Ammon's horn (tissue), 1 donor: ENCODE measurements at regions not wholly inside any gene's neighbourhood (a gene's known extent, or its start where the extent isn't known, plus 50 kb on each side); places are given as distances from the start of the nearest gene placed in this dataset.

Source experiments
- DNase-seq: peaks from one replicate; pipeline ENCODE4 v3.0.0-alpha.2; 2016; ENCODE audit warnings: low spot score

DNA sequence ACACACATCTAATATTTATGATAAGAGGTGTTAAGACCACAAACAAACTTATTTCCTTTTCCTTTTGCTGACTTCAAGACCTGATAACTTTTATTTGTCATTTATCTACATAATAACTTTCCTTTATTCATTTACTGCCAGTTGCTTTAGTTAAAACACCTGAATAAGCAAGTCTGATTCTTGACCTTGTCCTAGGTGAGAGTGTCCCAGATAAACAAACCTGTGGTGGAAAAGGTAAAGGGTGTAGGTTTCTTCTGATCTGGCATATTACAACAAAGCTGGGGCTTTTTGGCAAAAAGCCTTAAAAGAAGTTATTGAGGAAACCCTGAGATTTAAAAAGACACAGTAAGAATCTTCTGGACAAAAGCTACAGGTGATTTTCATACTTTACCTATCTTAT lies 191.5 kb downstream of the ZBBX start:
- DNase-seq = no peak

- peak; percentile 4 for DNase-seq
These were observed 192.9 kb downstream of the ZBBX start for GRCh38 chr3:167187221-167187620.

DNA sequence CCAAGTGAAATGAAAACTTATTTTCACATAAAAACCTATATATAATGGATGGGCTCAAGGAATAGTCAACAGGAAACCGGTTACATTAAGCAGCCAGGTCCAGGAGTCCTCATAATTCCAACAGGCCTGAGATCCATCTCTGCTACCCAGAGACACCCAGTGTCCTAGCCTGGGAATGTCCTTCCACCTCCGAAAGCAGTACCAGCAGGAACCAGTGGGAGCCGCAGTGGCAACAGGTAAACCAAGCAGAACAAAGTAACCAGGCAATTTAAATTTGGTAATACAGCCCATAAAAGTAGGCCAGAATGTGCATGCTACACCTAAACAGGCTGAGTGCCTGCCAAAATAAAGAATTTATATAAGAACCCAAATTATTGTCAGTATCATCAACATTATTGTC lies 195.6 kb downstream of the ZBBX start:
- no peak for DNase-seq

DNA sequence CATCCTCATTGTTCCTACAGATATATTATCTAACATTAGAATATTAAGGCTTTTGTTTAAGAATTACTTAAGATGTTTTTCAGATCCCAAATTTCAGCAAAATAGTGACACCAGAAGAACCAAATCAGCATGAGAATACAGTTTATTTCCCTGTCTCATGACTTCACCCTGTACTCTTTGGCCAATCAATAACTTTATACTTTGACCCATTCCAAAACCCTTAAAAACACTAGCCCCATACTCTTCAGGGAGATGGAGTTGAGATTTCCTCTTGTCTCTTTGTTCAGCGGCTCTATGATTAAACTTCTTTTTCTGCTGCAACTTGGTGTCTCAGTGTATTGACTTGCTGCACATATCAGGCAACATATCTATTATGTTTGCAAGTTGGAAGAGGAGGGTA lies 207.7 kb downstream of the ZBBX start:
- no peak for DNase-seq

DNA sequence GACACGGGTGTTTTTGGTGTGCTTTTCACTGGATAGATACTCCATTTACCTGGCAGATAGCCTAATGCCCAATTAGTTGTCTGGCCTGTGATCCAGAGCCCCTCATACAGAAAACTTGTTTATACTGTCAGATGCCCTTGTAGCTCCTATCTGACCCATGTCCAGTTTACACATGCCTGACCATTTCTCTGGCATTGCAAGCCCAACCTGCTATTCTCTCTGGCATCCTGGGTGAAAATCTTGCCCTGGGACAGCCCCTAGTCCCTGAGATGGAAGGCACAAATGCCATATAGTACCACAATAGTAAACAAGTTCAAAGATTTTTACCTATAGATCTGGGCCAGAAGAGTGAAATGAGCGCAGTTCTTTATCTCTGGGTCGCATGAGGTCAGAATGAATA lies 212.6 kb downstream of the ZBBX start:
- DNase-seq = no peak

GRCh38 chr3:167166594-167167253 lies 213.4 kb downstream of the ZBBX start:
- peak; percentile 45 for DNase-seq

GRCh38 chr3:167166012-167166411 lies 214.1 kb downstream of the ZBBX start:
- DNase-seq = no peak

DNA sequence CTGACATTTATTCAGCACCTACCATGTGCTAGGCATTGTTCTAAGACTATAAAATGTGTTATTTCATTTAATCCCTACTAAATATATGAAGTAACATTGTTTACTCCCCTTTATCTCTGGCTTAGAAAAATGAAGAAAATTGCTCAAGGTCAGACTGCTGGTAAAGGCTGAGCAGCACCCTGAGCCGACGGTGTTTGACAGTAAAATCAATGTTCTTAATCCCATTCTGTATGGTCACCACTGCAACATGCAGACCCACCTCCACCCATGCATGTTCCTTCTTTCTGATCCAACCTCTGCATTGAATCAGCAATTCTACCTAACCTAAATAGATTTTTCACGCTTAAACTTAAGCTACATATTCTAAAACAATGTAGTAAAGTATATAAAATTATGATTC lies 216.5 kb downstream of the ZBBX start:
- no peak for DNase-seq

DNA sequence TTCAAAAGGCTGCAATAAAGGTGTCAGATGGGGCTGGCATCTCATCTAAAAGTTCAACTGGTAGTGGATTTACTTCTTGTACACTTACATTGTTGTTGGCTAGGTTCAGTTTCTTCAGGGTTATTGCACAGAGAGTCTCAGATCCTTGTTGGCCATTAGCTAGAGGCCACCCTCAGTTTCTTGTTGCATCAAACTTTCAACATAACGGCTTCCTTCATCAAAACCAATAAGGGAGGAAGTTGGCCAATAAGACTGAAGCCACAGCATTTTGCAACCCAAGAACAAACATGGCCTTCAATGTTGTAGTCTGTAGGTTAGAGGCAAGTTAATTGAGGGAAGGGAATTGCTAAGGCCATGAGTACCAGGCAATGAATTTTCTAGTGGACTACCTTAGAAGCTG lies 218.0 kb downstream of the ZBBX start:
- DNase-seq = no peak

GRCh38 chr3:167160781-167161180 lies 219.3 kb downstream of the ZBBX start:
- peak; percentile 29 for DNase-seq

GRCh38 chr3:167151636-167152035 lies 228.5 kb downstream of the ZBBX start:
- DNase-seq = no peak

DNA sequence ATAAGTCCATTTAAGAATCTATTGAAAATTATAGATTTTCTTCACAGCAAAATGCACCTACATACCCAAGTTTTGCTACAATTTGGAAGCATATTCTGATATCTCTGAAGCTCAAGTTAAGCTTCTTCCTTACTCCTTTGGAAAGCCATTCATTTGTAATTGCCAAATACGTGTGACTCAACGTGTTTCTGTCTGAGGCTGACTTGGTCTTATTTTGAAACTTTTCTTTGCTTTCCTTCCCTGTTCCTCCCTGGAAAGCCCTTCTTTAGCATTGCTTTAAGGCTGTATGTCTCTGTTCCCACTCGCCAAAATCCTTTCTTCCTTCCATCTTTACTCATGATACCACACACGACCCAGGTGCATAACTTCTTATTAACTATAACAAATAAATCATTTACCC lies 232.0 kb downstream of the ZBBX start:
- DNase-seq = no peak

DNA sequence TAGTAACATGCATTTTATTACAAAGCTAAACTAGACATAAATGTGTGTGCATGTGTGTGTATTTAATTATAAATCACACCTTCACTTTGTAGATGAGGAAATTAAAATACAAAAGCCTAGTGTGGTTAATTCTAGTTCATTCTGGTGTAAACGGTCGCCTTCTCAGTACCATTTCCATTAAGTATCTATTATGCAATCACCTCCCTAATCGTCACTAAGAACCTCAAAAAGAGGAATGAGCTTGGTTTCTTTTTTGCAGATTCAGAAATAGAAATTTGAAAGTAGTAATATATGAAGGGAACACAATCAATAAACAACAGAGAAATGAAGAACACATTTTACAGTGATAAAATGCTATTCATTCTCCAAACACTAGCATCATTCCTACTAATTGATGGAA lies 233.2 kb downstream of the ZBBX start:
- no peak for DNase-seq

DNA sequence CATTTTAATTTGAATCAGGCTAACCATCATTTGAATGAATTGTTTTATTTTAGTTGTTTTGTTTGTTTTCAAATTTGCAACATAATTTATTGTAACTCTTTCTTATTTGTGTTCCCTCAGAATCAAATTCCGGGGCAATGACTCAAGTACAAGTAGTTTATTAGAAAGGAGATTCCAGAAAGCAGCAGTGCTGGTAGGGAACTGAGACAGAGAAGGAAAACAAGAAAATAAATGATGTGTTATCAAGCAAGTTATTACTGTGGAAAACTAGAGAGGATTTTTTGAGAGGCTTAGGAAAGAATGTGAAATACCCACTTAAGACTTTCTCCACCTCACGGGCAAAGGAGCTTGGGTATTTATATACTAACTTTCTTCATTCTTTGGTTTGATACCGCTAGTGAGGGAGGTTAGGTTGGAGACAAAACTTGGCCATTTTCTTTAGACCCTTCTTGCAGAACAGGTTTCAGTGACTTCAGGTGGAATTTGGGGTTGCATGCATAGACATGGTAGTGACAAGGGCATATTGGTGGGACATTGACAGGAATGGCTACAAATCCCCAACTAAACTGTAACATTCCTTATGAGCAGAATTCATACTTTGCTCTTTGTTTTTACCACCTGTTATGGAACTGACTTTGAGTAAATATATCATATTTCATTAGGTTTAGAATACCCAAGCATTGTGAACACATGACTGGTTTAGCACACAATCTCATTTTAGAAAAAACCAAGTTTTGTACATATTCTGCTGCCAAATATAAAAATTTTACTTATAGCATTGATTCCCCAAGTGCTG lies 254.3 kb downstream of the ZBBX start:
- no peak for DNase-seq

- DNase-seq = no peak
These were observed 259.3 kb downstream of the ZBBX start for GRCh38 chr3:167120828-167121227.

DNA sequence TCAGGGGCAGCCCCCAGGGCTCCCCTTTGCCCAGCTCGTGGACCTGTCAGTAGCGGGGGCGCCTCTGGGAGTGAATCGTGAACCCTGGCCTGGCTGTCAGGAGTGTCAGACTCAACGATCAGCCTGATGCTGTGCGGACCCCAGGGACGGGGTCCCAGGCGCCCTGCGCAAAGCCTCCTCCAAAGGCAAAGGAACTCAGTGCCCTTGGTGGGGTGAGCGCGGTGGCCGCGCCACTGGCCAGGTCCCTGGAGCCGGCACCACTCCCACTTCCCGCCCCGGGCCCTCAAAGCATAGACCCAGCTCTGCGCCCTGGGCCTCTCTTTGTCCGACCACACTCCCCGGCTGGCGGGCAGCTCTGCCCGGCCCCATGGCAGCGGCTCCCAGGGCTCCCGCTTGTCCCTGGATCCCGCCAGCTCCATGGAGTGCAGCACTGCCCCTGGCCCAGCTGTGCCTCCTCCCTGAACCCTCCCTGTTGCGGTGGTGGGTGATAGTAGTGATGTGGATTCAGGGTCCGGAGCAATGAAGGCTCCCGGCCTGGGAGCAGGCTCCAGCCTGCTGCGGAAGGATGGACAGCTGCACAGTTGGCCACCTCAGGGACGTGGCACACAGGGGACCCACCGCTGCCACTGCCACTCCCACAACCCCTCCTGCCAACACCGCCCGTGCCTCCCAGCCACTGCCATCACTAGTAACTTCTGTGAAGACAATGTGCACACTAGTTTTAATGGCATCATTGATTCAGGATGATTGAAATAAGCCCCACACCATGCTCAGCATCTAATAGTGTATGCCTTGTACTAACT lies 263.8 kb downstream of the ZBBX start:
- no peak for DNase-seq

- DNase-seq = no peak
These were observed 264.7 kb downstream of the ZBBX start for GRCh38 chr3:167115331-167115934.

DNA sequence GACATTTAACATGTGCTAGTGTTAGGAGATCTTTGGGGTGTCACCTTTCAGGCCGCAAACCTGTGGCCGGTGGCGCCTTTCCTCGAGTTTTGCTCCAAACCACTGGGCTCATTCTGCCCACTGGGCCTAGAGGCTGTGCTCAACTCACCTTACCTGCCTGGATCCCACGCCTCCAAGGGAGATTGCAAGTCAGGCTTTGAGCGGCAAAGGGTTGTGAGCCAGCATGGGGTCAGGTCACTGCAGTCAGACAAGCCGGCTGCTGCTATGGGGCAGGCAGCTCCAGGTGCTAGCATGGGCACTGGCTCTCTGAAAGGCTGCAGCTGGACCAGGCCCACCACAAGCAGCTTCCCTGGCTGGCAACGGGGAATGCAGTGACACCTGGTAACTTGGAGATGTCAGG lies 265.5 kb downstream of the ZBBX start:
- DNase-seq = no peak

DNA sequence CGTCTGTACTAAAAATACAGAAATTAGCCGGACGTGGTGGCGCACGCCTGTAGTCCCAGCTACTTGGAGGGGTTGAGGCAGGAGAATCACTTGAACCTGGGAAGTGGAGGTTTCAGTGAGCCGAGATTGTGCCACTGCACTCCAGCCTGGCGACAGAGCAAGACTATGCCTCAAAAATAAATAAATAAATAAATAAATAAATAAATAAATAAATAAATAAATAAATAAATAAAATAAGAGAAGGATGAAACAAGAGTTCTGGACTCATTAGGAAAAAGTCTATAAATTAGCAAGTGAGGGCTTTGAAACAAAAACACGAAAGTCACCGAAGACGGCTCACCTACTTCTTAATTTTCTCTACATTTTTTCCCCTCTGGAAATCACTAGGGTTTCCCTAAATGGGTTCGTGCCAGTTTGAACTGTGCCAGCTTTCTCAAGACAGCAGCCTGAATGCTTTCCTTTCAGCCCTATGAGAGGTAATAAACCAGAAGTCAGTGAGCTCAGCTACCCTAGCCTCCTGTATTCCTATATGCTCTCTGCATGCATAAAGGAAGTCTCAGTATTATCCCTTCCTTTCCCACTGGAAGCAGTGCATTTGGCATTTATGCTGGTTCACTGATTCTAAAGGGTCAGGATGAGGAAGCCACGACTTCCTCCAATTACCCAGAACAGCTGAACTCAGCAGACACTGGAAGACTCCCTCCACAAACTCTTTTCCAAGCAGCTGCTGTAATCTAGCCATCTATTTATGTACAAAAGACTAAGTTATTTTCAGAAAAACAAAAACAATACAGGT lies 266.9 kb downstream of the ZBBX start:
- DNase-seq = no peak

DNA sequence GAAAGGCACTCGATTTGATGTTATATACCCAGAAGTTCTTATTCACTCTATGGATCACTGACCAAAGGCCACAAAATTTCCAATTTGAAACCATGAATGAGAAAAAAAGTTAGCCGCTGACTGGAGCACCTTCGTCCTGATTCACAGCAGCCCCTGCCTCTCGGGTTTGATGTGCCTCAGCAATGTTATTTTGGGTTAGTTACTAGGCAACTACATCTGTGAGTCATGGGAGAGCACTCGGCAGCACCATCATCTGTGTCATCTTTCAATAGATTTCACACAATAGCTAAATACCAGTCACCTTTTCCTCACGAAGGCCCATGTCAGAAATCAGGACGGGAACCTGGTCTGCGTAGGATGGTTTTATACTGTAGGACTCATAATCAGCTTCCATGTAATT lies 269.2 kb downstream of the ZBBX start:
- peak; percentile 67 for DNase-seq

DNA sequence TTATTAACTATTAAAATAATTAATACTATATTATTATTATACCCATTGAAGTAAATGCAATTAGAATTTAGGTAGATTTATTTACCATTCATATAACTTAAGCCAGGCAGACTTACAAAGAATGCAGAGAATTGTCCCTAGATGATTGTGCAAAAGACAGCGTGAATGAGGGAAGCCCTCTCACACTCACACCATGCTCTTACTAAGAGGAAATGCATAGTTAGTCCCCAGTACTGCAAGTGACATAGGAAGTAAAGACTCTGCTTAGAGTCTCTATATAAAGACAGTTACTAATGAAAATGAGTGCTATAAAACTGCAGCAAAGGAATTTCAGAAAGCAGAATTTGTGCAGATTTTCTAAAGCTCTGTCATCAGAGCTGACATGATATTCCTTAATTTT lies 270.4 kb downstream of the ZBBX start:
- no peak for DNase-seq

DNA sequence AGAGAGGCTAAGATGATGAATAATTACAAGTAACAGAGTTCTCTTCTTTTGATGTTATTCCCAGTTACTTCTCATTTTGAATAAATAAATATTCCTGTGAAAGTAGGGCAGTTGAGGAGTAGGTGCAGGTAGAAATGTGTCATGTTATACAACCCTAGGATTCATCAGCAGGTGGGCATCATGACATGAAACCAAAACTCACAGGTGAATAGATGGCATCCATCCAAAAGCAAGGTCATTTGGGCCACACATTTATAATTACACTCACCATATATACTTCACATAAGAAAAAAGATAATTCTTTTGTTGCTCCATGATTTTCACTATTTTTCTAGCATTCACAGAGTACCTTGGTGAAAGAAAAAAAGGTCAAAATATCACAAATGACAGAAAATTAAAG lies 273.6 kb downstream of the ZBBX start:
- no peak for DNase-seq
